ENCODE measurements at regions not wholly inside any gene's neighbourhood (a gene's known extent, or its start where the extent isn't known, plus 50 kb on each side); places are given as distances from the start of the nearest gene placed in this dataset.

GRCh38 chr10:20656886-20657285 is 240.2 kb downstream of the NEBL start:
- no peak overlapping the region for H3K9ac ChIP-seq (replicated peaks in 1 of 4; ENCODE audit: extremely low read depth in 1 of 4, low read depth in 3 of 4, low read length in 3 of 4)
- no peak for DNase-seq (ENCODE audit: low read depth in 1 of 2, low spot score in 2 of 2)
- WGBS, 2 experiments (ENCODE audit: extremely low coverage in 1 of 2, insufficient coverage in 1 of 2, insufficient read length in 1 of 2, insufficient replicate concordance in 2 of 2, low coverage in 1 of 2, low lambda C conversion rate in 2 of 2, missing lambda C conversion rate in 1 of 2): 98% methylated on average over 3 of the region's 3 CpGs; no CpG with 5 or more reads in 1 of the 2 experiments

More at GRCh38 chr10:20656886-20657285, 240.2 kb downstream of the NEBL start:
- TF ChIP-seq GTF2F1 (IDR thresholded peaks at IDR 0.05; ENCODE audit: borderline replicate concordance, low read depth, low read length) (no peak), RXRA (IDR thresholded peaks at IDR 0.05; ENCODE audit: insufficient read depth, low read depth, low read length) (no peak), POLR2AphosphoS5 (IDR thresholded peaks at IDR 0.05; ENCODE audit: low read depth, low read length) (no peak), SIX5 (IDR thresholded peaks at IDR 0.05; ENCODE audit: low read depth, low read length) (no peak), ASH2L (IDR thresholded peaks at IDR 0.05; ENCODE audit: low read length) (no peak), TAF7 (optimal IDR thresholded peaks at IDR 0.05; ENCODE audit: borderline replicate concordance, low read depth, low read length) (no peak)
- no peaks in the 10 kb centered on the region for H4K20me1 ChIP-seq (replicated peaks in 1 of 2; ENCODE audit: control insufficient read depth in 1 of 2, insufficient read depth in 2 of 2, low read length in 2 of 2)
- no peaks in the 10 kb centered on the region for H3K36me3 ChIP-seq (ENCODE audit: control insufficient read depth in 2 of 4, insufficient read depth in 4 of 4, low read length in 3 of 4)
- no peak overlapping the region for H2BK5ac ChIP-seq (ENCODE audit: low read depth, low read length)
- no peaks in the 10 kb centered on the region for H3K23me2 ChIP-seq (ENCODE audit: low read depth, low read length)
- no peak overlapping the region for H2AFZ ChIP-seq (ENCODE audit: low read length)
- H3K14ac ChIP-seq (ENCODE audit: insufficient read length): no peak overlapping the region
- H3K27me3 ChIP-seq (replicated peaks in 1 of 4; ENCODE audit: control insufficient read depth in 3 of 4, extremely low read depth in 1 of 4, insufficient read depth in 3 of 4, low read length in 3 of 4): no peaks in the 10 kb centered on the region
- no peak overlapping the region for H3K27ac ChIP-seq (ENCODE audit: low read depth, low read length)
- H3K56ac ChIP-seq (replicated peaks; ENCODE audit: insufficient read length, low read depth, low read length): no peak overlapping the region
- no peak overlapping the region for H3K4me3 ChIP-seq (ENCODE audit: extremely low read depth in 1 of 4, insufficient read depth in 2 of 4, low read depth in 3 of 4, low read length in 4 of 4)
- H3K4me2 ChIP-seq (ENCODE audit: insufficient read depth in 1 of 2, low read depth in 2 of 2, low read length in 2 of 2): no peak overlapping the region
- H2BK20ac ChIP-seq (ENCODE audit: low read length): no peak overlapping the region
- no peak overlapping the region for H3K4ac ChIP-seq (replicated peaks; ENCODE audit: insufficient read length, low read depth, low read length)
- CTCF ChIA-PET (ENCODE audit: partially characterized antibody): interaction anchor here (0.8 kb wide), 1 partner anchor 364 kb away, joined by 3 read pairs; no protein-coding TSS in a partner anchor
- no peak overlapping the region for H2AK5ac ChIP-seq (ENCODE audit: low read depth, low read length)
- H3K9me3 ChIP-seq (ENCODE audit: insufficient read depth in 2 of 2, low read depth in 1 of 2, low read length in 1 of 2): no peaks in the 10 kb centered on the region
- H2BK15ac ChIP-seq (ENCODE audit: low read length): no peak overlapping the region
- no peak overlapping the region for H4K91ac ChIP-seq (replicated peaks; ENCODE audit: insufficient read length, low read length)
- no peak overlapping the region for H3K18ac ChIP-seq (ENCODE audit: extremely low read depth, low read length)
- no peak overlapping the region for H4K8ac ChIP-seq (ENCODE audit: extremely low read depth, insufficient read depth, low read length)
- H2BK12ac ChIP-seq (ENCODE audit: low read depth, low read length): no peak overlapping the region
- H3K23ac ChIP-seq (ENCODE audit: insufficient read length): no peak overlapping the region
- H2BK120ac ChIP-seq (replicated peaks; ENCODE audit: low read depth, low read length): no peak overlapping the region
- H3K79me2 ChIP-seq (ENCODE audit: control insufficient read depth in 1 of 2, insufficient read depth in 2 of 2, low read length in 2 of 2): no peaks in the 10 kb centered on the region
- peaks cover 0 to 3% (median 0%) of the 10 kb centered on the region in 4 experiments; a peak in 1 of 7 replicates for H3K4me1 ChIP-seq (replicated peaks in 1 of 4; ENCODE audit: control insufficient read depth in 3 of 4, insufficient read depth in 4 of 4, low read length in 3 of 4)
- no peak for FAIRE-seq
- no peaks in the 10 kb centered on the region for H3K79me1 ChIP-seq (ENCODE audit: low read depth, low read length)
- H4K5ac ChIP-seq (ENCODE audit: insufficient read length, low read depth, low read length): no peak overlapping the region
- POLR2A ChIA-PET (ENCODE audit: partially characterized antibody): no interaction called here

Data from H1 (cell line).